Lower lobe of right lung (tissue), 2 donors: ENCODE measurements at regions not wholly inside any gene's neighbourhood (a gene's known extent, or its start where the extent isn't known, plus 50 kb on each side); places are given as distances from the start of the nearest gene placed in this dataset.

Experiments used
- ATAC-seq, 2 donors: fragments of 200-7000 bp; cut with Tn5 transposase; one replicate each; pipeline ENCODE4 v1.9.1; 2020 to 2022; ENCODE audit warnings: mild to moderate bottlenecking in 2 of 2, moderate library complexity in 2 of 2
- DNase-seq: peaks from one replicate; pipeline ENCODE4 v3.0.0-alpha.2; 2020
- H3K27ac ChIP-seq: fragments of 200-600 bp; one replicate; pipeline ENCODE4 v1.8.0; 2022
- H3K27me3 ChIP-seq: fragments of 200-600 bp; one replicate; pipeline ENCODE4 v1.8.0; 2022; ENCODE audit warnings: low read depth
- H3K36me3 ChIP-seq: fragments of 200-600 bp; one replicate; pipeline ENCODE4 v1.8.0; 2022; ENCODE audit warnings: mild to moderate bottlenecking
- H3K4me1 ChIP-seq: fragments of 200-600 bp; one replicate; pipeline ENCODE4 v1.8.0; 2022
- H3K4me3 ChIP-seq: fragments of 200-600 bp; one replicate; pipeline ENCODE4 v1.8.0; 2022; ENCODE audit warnings: mild to moderate bottlenecking
- H3K9me3 ChIP-seq: fragments of 200-600 bp; one replicate; pipeline ENCODE4 v1.8.0; 2022
- intact Hi-C: fragments of 100-400 bp; cut with DNase I; formaldehyde crosslinking; loops from one replicate; pipeline ENCODE4 v1.11.0; 2022
- TF ChIP-seq, protein P1 (sequence below): fragments of 200-600 bp; IDR thresholded peaks from one replicate; pipeline ENCODE4 v1.8.0; 2022; ENCODE audit warnings: antibody characterized with exemption, mild to moderate bottlenecking
- donor health status: DM: no; HTN: yes; CAD: no; lungs with severe emphysema.

DNA sequence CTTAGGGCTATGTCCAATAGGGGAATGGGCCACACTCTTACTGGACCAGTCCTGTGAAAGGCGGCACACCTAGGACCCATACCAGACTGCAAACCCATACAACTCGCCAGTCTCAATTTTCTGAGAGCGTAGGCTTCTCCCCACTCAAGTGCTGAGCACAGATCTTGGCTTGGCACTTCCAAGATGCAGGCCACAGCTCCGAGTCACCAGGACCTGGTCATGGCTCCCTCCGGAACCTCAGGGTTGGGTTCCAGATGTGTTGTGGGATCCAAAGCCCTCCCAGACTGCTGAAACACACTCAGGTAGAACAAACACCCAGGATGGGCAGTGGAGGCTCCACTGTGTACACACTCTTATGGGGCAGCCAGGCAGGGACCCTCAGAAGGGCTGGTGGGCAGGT lies 103.3 kb downstream of the TMEM144 start:
- H3K27me3 ChIP-seq = no peaks in the 10 kb centered on the region

DNA sequence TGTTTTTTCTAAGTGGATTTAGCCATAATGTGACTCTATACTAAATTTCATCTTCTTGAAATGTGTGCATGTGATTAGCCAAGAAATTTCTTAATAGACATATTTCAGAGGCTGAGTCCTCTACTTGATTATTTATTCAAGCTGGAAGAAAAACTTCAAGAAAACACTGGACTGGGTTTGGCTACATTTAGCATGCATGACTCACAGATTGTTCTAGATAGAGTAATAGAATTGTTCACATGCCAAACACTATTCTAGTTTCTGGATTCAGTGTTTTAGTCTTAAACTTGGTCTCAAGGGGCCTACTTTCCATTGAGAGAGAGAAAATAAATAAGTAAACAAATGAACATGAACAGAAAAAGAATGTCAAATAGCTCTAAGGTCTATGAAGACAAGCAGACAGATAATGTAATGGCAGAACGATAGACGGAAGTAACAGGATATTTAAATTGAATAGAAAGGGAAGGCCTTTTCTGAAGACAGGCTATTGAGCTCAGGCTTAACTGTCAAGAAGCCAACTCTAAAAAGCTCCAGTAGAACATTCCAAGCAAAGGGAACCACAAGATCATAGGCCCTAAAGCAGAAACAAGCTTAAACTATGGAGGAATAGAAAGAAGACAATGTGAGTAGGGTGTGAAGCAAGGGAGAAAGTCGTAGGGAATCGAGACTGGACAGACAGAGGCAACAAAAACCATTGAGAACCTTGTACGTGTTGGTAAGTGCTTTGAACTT lies 104.6 kb downstream of the TMEM144 start:
- ATAC-seq (peak; percentile 51 to 52), DNase-seq (no peak)
- TF ChIP-seq, protein P1, sequence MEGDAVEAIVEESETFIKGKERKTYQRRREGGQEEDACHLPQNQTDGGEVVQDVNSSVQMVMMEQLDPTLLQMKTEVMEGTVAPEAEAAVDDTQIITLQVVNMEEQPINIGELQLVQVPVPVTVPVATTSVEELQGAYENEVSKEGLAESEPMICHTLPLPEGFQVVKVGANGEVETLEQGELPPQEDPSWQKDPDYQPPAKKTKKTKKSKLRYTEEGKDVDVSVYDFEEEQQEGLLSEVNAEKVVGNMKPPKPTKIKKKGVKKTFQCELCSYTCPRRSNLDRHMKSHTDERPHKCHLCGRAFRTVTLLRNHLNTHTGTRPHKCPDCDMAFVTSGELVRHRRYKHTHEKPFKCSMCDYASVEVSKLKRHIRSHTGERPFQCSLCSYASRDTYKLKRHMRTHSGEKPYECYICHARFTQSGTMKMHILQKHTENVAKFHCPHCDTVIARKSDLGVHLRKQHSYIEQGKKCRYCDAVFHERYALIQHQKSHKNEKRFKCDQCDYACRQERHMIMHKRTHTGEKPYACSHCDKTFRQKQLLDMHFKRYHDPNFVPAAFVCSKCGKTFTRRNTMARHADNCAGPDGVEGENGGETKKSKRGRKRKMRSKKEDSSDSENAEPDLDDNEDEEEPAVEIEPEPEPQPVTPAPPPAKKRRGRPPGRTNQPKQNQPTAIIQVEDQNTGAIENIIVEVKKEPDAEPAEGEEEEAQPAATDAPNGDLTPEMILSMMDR = no peak
- Histone ChIP-seq H3K27ac (peak overlapping the region; percentile 1), H3K4me1 (no peaks in the 10 kb centered on the region), H3K36me3 (no peaks in the 10 kb centered on the region), H3K4me3 (no peak overlapping the region), H3K9me3 (no peaks in the 10 kb centered on the region), H3K27me3 (no peaks in the 10 kb centered on the region)
- intact Hi-C loops = no loop called here

More for the DNA sequence above, 103.3 kb downstream of the TMEM144 start:
- Histone ChIP-seq H3K9me3 (peaks cover 3% of the 10 kb centered on the region), H3K4me1 (no peaks in the 10 kb centered on the region), H3K36me3 (no peaks in the 10 kb centered on the region), H3K4me3 (no peak overlapping the region), H3K27ac (no peak overlapping the region)
- TF ChIP-seq, protein P1 = no peak
- intact Hi-C loops = no loop called here
- DNase-seq = no peak
- ATAC-seq = peak in 1 of 2 donors; percentile 27

DNA sequence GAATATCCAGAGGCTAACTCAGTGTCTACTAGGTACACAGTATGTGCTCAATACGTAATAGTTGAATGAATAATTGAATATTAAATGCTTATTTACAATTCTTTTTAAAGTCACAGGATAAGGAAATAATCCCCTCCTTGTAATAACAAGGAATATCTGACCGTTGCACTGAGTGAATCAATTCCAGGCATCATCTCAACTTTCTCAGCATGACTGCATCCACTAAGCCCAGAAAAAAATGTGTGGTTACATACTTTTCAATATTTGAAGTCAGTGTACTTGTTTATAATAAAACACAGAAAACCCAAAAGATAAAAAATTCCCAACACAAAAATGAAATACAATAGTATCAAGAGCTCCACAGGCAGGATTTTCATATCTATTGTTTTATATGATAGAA lies 105.4 kb downstream of the TMEM144 start:
- Histone ChIP-seq H3K4me3 (no peak overlapping the region), H3K27ac (no peak overlapping the region), H3K9me3 (no peaks in the 10 kb centered on the region), H3K36me3 (no peaks in the 10 kb centered on the region), H3K4me1 (no peaks in the 10 kb centered on the region), H3K27me3 (no peaks in the 10 kb centered on the region)
- intact Hi-C loops = no loop called here
- TF ChIP-seq, protein P1 = no peak
- ATAC-seq (no peak), DNase-seq (no peak)

DNA sequence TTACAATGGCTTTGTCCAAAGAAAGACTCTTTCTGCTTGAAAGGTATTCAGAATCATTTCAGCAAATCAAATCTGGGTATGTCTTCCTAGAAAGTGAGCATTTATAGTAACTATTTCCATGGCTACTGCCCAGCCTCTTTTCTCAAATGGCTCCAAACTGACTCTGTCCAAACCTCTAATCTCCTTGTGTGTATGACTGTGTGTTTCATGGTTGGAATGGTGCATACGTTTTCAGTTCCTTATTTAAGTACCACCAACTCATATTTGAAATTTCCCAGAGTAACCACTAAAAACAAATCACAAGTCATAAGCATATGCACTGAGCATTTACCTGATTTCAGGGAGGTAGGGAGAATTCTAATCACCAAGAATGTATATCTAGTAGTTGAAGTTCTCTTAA lies 106.0 kb downstream of the TMEM144 start:
- Histone ChIP-seq H3K27ac (no peak overlapping the region), H3K36me3 (no peaks in the 10 kb centered on the region), H3K9me3 (no peaks in the 10 kb centered on the region), H3K4me3 (no peak overlapping the region), H3K4me1 (no peaks in the 10 kb centered on the region), H3K27me3 (no peaks in the 10 kb centered on the region)
- ATAC-seq (no peak), DNase-seq (no peak)
- TF ChIP-seq, protein P1 = no peak
- intact Hi-C loops = no loop called here

DNA sequence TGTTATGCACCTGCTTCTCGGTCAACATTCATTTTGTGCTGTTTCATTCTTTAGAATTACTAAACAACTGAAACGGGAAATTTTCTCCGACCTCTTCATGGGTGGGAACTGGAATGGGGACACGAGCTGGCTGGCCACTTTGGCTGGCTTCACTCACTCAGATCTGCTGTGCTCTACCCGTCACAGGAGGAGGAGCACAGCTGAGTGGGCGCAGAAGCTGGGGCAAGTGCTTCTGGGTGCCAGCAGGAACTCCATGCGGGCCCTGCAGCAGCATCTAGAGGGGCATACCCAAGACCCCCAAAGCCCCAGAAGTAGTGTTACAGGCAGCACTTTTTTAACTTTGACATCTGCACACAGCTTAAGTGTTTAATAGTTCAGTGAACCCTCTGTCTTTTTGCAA lies 109.6 kb downstream of the TMEM144 start:
- Histone ChIP-seq H3K9me3 (no peaks in the 10 kb centered on the region), H3K4me3 (no peak overlapping the region), H3K27me3 (no peaks in the 10 kb centered on the region), H3K36me3 (no peaks in the 10 kb centered on the region), H3K27ac (no peak overlapping the region), H3K4me1 (no peaks in the 10 kb centered on the region)
- intact Hi-C loops = no loop called here
- DNase-seq = no peak
- TF ChIP-seq, protein P1 = no peak
- no peak for ATAC-seq
